M059J (cell line): ENCODE measurements at regions not wholly inside any gene's neighbourhood (a gene's known extent, or its start where the extent isn't known, plus 50 kb on each side); places are given as distances from the start of the nearest gene placed in this dataset.
"Not testable (repeated sequence)": the region's sequence is repeated elsewhere in the genome, so short reads cannot be mapped to it uniquely, and the experiment has no call there.

Experiments
- DNase-seq: peaks from one replicate; pipeline ENCODE4 v3.0.0-alpha.2; 2012; ENCODE audit warnings: low read depth

- peak; percentile 87 for DNase-seq
Observed at GRCh38 chr4:186845137-186845842, 121.6 kb upstream of the FAT1 start.

DNA sequence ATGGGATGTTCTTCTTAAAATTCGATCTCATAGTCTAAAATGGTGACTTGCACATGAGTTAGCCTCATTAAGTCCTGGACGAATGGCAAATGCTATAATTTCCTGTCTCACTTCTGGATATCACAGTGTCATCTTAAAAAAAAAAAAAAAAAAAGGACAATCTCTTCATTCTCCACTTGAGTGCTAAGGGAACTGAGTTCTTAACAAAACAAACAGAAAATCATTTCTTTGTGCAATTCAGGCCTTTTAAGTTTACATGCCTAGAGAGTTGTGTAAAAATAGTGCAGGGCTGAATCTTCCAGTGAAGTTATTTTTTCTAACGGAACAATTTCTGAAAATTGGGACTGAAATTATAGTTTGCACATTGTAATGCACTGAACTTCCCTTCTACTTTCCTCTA is 122.8 kb upstream of the FAT1 start:
- no peak for DNase-seq

GRCh38 chr4:186847429-186848131 is 123.9 kb upstream of the FAT1 start:
- not testable (repeated sequence) for DNase-seq

DNA sequence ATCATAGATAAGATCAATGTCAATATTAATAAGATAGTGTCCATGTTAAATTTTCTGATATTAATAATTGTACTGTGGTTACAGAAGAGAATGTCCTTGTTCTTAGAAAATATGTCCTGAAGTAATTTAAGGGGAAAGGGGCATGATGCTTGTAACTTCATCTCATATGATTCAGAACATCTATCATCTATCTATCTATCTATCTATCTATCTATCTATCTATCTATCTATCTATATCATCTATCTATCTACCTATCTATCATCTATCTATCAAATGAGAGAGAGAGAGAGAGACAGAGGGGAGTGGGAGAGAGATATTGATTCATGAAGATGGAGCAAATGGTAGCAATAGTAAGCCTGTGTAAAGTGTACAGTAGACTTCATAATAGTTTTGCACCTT is 124.8 kb upstream of the FAT1 start:
- no peak for DNase-seq

- no peak for DNase-seq
Observed at GRCh38 chr4:186851291-186852072, 127.8 kb upstream of the FAT1 start.

DNA sequence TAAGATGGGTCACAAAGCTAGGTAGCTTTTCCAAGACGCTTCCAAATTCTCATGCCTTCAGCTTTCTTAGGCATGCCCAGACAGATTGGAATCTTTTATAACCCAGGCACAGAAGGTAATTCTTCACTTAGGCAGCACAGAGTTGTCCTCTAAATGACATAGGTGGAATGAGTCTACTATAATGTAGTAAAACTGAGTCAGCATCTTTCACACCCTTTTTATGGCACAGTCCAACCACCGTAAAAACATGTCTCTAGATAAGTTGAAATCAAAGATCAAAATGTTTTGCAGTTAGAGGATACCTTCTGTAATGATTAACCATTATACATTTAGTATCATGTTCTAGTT is 128.4 kb upstream of the FAT1 start:
- DNase-seq = no peak

- no peak for DNase-seq
Observed at GRCh38 chr4:186852964-186853391, 129.3 kb upstream of the FAT1 start.

DNA sequence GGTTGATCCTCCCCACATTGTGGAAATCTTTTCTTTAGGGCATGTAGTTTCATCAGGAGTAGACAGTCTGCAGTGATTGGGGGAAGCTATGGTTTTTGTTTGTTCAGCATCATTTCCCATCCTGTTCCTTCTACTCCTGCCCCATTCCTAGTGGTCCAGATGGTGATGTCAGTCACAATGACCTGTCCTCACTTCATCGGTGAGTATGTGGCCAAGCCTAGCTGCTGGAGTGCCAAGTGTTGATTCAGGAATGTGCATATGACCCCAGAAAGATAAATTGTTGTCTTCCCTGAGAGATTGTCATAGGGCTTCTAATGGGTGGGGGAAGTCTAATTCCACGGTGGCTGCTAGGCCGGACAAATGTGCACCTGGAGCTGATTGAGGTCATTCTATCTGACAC is 130.6 kb upstream of the FAT1 start:
- DNase-seq = peak; percentile 29

DNA sequence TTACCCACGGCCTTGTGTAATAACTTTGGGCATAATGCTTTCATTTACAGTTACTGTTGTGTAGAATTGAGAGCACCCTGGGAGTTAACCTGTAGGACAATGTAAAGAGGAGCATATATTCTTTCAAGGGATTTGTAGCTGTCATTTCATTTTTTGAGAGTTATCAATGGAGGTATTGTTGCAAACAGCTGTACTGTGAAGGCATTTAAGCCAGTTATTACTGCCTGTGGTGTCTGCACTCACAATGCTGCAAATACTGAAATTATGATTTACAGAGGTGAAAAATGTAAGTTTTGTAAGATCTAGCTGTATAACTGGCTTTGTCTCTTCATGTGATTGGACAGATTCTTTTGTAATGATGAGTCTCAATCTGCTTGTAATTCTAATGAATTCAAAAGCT is 131.5 kb upstream of the FAT1 start:
- DNase-seq = no peak

- DNase-seq = no peak
Observed at GRCh38 chr4:186857793-186858192, 134.1 kb upstream of the FAT1 start.

GRCh38 chr4:186858355-186858754 is 134.7 kb upstream of the FAT1 start:
- no peak for DNase-seq

DNA sequence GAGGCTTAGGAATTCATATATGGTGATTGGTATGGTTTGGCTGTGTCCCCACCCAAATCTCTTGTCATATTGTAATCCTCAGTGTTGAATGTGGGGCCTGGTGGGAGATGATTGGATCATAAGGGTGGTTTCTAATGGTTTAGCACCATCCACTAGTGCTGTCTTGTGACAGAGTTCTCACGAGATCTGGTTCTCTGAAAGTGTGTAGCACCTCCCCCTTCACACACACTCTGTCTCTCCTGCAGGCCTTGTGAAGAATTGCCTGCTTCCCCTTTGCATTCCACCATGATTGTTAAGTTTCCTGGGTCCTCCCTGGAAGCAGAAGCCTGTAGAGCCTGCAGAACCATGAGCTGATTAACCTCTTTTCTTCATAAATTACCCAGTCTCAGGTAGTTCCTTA is 135.8 kb upstream of the FAT1 start:
- no peak for DNase-seq

- DNase-seq = no peak
Observed at GRCh38 chr4:186861317-186861716, 137.7 kb upstream of the FAT1 start.

DNA sequence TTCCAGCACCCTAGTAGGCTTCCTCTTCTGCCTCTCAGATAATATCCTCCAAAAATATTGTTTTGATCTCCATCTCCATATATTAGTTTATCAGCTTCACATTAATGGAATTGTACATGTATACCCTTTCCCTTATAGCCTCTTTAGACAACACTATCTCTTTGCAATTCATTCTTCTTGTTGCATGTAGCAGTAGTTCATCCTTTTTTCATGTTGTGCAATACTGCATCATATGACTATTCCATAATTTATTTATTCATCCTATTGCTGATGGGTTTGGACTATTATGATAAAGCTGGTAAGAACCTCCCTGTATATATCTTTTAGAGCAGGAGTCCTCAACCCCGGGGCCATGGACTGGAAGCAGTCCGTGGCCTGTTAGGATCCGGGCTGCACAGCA is 148.2 kb upstream of the FAT1 start:
- DNase-seq = no peak

DNA sequence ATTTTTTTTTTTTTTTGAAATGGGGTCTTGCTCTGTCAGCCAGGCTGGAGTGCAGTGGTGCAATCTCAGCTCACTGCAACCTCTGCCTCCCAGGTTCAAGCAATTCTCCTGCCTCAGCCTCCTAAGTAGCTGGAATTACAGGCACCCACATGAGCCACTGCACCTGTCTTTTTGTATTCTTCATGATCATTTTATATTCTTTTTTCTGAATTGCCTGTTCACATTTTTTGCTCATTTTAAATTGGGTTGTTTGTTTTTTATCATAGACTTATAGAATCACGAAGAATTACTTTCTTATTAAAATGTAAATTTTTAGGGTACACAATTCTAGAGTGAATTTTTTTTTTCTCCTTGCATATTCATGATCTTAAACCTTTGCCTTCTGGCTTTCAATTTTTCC is 149.4 kb upstream of the FAT1 start:
- DNase-seq = not testable (repeated sequence)

DNA sequence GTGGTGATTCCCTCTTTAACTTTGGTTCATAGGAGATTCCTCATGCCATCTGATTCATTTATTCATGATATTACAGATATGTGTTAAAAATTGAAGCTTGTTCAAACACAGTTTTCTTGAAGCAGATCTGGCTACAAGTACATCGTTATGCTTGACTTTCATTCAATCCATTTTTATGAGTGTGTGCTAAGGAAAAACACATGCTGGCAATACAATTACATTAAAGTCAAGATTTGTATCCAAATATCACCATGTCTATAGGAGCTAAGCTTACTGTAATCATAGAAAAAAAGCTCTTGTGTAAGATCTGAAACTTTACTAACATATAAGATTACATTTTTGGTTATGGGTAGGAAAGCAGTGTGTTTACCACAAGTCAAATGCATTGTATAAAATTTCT is 151.8 kb upstream of the FAT1 start:
- DNase-seq = no peak

DNA sequence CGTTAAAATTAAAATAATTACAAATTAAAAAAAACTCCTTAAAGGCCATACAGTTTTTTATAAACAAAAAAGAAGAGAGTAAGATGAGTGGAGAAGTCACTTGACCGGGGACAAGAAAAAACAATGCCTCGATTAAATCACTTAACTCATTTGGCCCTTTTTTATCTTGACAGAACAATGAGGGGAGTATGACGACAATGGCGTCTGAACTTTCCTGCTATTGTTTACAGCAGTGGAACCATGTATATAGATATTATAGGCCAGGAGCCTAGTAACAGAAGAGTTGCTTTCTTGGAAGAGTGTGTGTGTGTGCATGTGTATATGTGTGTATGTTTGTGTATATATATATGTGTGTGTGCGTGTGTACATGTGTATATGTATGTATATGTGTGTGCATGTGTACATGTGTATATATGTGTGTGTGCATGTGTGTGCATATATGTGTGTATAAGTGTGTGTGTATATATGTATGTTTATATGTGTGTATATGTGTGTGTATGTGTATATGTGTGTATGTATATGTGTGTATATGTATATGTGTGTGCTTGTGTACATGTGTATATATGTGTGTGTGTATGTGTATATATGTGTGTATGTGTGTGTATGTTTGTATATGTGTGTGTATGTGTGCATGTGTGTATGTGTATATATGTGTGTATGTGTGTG is 153.4 kb upstream of the FAT1 start:
- no peak for DNase-seq

GRCh38 chr4:186878203-186878776 is 154.6 kb upstream of the FAT1 start:
- DNase-seq = no peak

DNA sequence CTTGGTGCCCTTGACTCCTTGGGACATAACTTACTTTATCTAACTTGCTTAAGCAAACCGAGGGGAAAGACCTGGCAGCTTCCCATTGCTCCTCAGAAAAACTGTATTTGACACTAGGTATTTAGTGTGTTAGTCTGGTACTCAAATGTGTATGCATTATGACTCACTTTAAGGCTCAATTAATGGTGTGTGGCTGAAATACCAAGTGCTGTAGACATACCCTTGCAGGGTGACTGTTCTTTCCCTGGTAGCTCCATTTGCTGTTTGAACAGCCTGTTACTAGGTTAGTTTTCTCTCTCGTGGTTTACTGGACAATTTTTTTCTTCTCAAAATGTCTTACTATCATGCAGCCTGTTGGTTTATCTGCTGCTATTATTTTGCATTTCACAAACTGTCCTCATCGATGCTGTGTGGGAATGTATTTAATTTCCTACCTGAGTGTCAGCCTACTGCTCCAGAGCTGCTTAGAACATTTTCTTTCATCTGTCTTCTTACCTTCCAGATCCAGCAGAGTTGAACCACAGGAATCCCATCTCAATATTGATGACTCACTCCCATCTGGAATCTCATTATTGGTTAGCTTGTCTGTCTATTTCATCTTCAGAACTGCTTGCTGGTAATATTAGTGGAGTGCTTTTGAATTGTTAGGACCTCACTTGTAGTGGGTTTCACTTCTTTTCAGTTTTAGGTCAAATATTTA is 158.0 kb upstream of the FAT1 start:
- peak; percentile 71 for DNase-seq

- peak; percentile 13 for DNase-seq
Observed at GRCh38 chr4:186882293-186882692, 158.6 kb upstream of the FAT1 start.

DNA sequence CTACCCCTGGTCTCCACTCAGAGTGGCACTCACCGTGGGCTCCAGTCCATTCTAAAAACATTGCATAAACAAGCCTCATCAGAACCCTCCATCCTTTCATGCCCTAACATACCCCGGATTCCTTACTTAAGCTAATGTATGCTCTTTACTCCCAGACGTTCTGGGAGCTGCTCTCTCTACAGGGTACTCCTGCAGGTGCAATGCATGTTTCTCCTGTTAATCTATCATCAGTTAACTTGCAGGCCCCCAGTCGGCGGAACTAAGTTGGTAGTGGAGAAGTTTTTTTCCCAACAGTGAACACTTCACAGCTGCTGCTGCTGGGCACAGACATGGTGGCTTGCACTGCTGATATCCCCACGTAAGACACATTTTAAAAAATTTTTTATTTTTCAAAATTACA is 161.6 kb upstream of the FAT1 start:
- DNase-seq = no peak
